Upper lobe of left lung (tissue), 4 donors: ENCODE measurements at regions not wholly inside any gene's neighbourhood (a gene's known extent, or its start where the extent isn't known, plus 50 kb on each side); places are given as distances from the start of the nearest gene placed in this dataset.

ENCODE experiments used
- CTCF ChIP-seq, 6 experiments: fragments of 450-650 bp in 4 of 6; fragments of 200-600 bp in 2 of 6; sonication (generic) in 2 of 6; IDR thresholded peaks; one replicate each; pipeline ENCODE4 v1.5.1; 2016 to 2019; ENCODE audit warnings: antibody characterized with exemption in 6 of 6
- EP300 ChIP-seq, 4 donors: sonication (generic); formaldehyde crosslinking; IDR thresholded peaks; one replicate each; pipeline ENCODE4 v1.5.1; 2017; ENCODE audit warnings: antibody characterized with exemption in 4 of 4, control low read depth in 2 of 4
- POLR2AphosphoS5 ChIP-seq, 2 donors: sonication (generic); formaldehyde crosslinking; IDR thresholded peaks; one replicate each; pipeline ENCODE4 v1.5.1; 2017; ENCODE audit warnings: antibody characterized with exemption in 2 of 2

GRCh38 chr15:68504681-68505170 lies 72.8 kb upstream of the ITGA11 start:
- TF ChIP-seq CTCF (IDR thresholded peaks at IDR 0.05) (no peak), EP300 (IDR thresholded peaks at IDR 0.05) (no peak), POLR2AphosphoS5 (IDR thresholded peaks at IDR 0.05) (no peak)
